GM12873 (cell line): ENCODE measurements at regions not wholly inside any gene's neighbourhood (a gene's known extent, or its start where the extent isn't known, plus 50 kb on each side); places are given as distances from the start of the nearest gene placed in this dataset.

ENCODE experiments used
- TF ChIP-seq, protein P1 (sequence below): IDR thresholded peaks from 2 replicates; pipeline ENCODE4 v1.5.1; 2012; ENCODE audit warnings: low read depth, mild to moderate bottlenecking, moderate library complexity, low read length, control low read depth; ENCODE audit not compliant: insufficient read depth; ENCODE audit errors: missing control alignments

DNA sequence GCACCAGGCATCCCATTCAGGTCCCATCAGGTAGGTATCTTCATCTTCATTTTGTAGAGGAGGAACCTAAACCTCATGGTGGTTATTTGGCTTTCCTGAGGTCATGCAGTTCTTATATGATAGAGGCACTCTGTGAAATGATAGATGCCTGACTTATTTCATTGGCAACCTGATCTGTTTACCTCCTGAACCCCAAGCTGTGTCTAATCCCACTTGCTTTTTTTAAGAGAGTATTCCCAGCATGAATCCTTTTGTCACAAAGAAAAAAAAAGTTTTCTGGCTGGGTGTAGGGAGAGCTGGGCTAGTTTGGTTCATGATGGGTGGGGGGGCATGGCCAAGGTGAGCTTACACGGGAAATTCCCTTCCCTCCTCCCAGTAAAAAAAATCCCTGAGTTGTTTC, 154.2 kb downstream of the TENT5C start:
- TF ChIP-seq, protein P1, sequence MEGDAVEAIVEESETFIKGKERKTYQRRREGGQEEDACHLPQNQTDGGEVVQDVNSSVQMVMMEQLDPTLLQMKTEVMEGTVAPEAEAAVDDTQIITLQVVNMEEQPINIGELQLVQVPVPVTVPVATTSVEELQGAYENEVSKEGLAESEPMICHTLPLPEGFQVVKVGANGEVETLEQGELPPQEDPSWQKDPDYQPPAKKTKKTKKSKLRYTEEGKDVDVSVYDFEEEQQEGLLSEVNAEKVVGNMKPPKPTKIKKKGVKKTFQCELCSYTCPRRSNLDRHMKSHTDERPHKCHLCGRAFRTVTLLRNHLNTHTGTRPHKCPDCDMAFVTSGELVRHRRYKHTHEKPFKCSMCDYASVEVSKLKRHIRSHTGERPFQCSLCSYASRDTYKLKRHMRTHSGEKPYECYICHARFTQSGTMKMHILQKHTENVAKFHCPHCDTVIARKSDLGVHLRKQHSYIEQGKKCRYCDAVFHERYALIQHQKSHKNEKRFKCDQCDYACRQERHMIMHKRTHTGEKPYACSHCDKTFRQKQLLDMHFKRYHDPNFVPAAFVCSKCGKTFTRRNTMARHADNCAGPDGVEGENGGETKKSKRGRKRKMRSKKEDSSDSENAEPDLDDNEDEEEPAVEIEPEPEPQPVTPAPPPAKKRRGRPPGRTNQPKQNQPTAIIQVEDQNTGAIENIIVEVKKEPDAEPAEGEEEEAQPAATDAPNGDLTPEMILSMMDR: no peak

DNA sequence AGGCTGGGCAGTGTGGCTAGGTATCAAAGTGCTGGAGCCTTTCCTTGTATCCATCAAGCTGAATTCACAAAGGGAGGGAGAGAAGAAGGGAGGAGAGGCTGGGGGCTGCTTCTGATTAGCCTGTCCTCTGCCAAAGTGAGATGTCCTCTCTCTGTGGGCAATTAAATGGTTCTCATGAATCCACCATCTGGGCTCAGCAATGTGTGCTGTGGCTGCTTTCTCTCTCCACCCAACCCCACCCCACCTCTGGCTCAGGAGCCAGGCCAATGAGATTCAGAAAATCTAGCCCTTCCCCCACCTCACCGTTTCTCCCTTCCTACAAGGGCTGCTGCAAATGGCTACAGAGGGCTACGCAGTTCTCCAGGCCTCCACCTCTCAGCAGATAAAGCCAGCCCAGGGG, 154.6 kb downstream of the TENT5C start:
- TF ChIP-seq, protein P1: no peak

DNA sequence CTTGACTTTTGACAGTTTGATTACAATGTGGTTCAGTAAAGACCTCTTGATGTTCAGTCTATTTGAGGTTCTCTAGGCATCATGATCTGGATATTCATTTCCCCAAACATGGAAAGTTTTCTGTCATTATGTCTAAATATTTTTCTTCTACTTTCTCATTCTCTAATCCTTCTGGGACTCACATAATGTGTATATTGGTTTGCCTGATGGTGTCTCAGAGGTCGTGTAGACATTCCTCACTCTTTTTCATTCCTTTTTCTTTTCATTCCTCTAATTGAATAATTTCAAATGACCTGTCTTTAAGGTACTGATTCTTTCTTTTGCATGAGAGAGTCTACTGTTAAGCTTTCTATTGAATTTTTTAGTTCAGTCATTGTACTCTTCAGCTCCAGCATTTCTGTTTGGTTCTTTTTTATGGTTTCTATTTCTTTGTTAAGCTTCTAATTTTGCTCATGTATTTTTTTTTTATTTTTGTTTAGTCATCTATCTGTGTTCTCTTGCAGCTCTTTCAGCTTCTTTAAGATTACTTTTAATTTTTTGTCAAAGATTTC, 158.4 kb downstream of the GDAP2 start:
- TF ChIP-seq, protein P1: no peak

DNA sequence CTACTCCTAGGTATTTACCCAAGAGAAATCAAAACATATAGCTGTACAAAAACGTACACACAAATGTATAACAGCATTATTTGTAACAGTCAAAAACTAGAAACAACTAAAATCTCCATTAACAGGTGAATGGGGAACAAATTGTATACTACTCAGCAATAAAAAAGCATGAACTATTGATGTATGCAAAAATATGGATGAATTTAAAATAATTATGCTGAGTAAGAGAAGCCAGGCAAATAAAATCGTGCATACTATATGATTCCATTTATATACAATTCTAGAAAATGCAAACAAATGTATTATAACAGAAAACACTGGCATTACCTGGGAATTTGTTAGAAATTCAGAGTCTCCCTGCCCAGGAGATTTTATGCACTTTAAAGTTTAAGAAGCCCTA, 150.1 kb downstream of the GDAP2 start:
- TF ChIP-seq, protein P1: no peak

DNA sequence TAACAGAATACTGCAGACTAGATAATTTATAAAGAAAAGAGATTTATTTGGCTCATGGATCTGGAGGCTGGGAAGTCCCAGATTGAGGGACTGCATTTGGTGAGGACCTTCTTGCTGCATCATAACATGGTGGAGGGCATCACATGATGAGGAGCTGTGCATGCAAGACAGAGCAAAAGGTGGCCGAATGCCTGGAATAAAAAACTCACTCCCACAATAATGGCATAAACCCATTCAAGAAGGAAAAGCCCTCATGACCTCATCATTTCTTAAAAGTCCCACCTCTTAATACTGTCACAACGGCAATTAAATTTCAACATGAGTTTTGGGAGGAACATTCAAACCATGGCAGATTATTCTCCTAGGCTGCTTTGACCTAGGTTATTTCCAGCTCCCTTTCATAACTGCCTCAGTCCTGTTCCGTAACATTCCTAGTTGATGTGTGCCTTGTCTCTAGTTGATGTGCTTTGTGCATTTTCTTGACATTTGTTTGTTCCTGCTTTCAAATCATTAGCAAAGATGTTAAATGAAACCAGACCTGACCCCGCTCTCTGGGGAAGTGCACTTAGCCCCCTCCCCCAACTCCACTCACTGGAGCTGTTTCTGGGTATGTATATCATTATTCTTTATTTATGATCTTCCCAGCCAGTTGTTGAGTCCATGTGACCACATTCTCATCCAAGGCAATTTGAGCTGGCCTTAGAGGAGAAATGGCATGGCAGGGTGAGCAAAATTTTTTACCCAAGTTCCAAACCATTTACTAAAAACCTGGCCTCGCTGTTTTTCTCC, 148.5 kb downstream of the GDAP2 start:
- TF ChIP-seq, protein P1: no peak

DNA sequence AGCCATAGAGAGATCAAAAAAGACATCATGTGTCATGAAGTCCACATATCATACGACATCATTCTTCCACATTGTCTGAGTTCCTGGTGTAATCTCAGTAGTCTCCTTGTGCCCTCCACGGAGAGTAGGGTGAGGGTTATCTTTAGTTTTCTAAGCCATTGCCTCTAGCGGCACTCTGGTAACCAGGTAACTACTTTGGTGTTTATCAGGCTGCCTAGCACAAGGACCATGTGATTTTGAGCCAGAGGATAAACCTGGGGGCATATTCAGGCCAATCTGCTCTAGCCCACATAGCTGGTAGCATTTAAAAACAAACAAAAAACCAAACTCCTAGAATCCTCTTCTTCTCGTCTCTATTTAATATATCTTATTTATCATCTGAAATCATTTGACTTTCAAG, 147.4 kb downstream of the GDAP2 start:
- TF ChIP-seq, protein P1: no peak

DNA sequence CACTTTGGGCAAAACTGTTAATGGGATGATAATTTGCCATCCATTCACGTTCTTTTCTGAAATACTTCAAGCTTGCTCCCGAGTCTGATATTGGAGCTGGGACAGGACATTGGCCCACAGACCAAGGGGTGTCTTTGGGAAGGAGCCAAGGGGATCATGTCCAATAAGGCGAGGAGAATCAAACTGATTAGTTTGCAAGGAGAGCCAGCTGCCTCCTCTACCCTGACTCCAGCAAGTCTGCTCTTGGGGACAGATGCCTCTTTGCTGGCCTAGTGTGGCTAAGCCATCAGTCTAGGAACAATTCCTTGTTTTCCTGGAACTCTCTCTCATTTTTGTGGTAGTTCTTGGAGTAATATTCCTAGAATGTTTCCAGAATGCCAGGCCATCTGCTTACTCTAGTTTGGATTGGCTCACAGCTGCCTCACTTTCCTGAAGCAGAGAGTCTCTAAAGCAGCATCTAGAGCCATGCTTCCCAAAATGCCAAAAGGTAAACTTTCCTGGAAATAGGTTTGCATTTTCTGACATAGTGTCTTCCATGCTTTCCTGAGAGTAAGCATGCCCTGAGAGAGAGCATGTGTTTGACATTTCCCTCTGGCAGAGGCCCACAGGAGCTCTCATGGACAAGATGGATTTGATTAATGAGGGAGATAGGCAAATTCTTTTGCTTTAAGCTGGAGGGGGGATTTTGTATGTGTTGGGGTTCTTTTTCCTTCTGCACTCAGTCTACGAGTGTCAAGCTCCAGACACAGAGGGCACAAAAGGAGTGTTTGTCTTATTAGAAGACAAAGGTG, 145.6 kb downstream of the GDAP2 start:
- TF ChIP-seq, protein P1: no peak
